ENCODE measurements at regions not wholly inside any gene's neighbourhood (a gene's known extent, or its start where the extent isn't known, plus 50 kb on each side); places are given as distances from the start of the nearest gene placed in this dataset.

DNA sequence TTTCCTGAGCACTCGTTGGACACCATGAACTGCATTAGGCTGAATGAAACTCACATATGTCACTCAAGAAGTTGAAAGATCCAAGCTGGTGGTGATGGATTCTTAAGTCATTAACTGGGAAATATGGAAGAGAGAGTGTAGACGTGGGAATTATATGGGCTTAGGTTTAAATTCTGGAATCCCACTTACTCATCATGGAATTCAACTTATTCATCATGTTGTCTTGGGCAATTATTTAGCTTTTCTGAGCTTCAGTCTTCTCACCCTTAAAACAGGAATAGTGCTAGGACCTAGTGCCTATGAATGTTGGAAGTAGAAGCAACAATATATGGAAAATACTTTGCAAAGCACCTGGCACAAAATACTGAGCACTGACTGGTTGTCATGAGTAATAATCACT, 292.4 kb upstream of the TBX3 start:
- no peak for TF ChIP-seq NFE2L2 (conservative IDR thresholded peaks at IDR 0.05; ENCODE audit: low read length)
- no peak for TF ChIP-seq ZC3H11A (IDR thresholded peaks at IDR 0.05)
- TF ChIP-seq ZFP36 (IDR thresholded peaks at IDR 0.05; ENCODE audit: borderline replicate concordance, partially characterized antibody) = no peak
- TF ChIP-seq POLR2A (IDR thresholded peaks at IDR 0.05; ENCODE audit: low read length) = no peak
- TF ChIP-seq, protein P1, sequence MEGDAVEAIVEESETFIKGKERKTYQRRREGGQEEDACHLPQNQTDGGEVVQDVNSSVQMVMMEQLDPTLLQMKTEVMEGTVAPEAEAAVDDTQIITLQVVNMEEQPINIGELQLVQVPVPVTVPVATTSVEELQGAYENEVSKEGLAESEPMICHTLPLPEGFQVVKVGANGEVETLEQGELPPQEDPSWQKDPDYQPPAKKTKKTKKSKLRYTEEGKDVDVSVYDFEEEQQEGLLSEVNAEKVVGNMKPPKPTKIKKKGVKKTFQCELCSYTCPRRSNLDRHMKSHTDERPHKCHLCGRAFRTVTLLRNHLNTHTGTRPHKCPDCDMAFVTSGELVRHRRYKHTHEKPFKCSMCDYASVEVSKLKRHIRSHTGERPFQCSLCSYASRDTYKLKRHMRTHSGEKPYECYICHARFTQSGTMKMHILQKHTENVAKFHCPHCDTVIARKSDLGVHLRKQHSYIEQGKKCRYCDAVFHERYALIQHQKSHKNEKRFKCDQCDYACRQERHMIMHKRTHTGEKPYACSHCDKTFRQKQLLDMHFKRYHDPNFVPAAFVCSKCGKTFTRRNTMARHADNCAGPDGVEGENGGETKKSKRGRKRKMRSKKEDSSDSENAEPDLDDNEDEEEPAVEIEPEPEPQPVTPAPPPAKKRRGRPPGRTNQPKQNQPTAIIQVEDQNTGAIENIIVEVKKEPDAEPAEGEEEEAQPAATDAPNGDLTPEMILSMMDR (IDR thresholded peaks at IDR 0.05) = no peak
- TF ChIP-seq RAD21 (conservative IDR thresholded peaks at IDR 0.05 in 1 of 2, IDR thresholded peaks at IDR 0.05 in 1 of 2) = no peak
- TF ChIP-seq, protein P2, sequence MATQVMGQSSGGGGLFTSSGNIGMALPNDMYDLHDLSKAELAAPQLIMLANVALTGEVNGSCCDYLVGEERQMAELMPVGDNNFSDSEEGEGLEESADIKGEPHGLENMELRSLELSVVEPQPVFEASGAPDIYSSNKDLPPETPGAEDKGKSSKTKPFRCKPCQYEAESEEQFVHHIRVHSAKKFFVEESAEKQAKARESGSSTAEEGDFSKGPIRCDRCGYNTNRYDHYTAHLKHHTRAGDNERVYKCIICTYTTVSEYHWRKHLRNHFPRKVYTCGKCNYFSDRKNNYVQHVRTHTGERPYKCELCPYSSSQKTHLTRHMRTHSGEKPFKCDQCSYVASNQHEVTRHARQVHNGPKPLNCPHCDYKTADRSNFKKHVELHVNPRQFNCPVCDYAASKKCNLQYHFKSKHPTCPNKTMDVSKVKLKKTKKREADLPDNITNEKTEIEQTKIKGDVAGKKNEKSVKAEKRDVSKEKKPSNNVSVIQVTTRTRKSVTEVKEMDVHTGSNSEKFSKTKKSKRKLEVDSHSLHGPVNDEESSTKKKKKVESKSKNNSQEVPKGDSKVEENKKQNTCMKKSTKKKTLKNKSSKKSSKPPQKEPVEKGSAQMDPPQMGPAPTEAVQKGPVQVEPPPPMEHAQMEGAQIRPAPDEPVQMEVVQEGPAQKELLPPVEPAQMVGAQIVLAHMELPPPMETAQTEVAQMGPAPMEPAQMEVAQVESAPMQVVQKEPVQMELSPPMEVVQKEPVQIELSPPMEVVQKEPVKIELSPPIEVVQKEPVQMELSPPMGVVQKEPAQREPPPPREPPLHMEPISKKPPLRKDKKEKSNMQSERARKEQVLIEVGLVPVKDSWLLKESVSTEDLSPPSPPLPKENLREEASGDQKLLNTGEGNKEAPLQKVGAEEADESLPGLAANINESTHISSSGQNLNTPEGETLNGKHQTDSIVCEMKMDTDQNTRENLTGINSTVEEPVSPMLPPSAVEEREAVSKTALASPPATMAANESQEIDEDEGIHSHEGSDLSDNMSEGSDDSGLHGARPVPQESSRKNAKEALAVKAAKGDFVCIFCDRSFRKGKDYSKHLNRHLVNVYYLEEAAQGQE (IDR thresholded peaks at IDR 0.05) = no peak
- no peak for TF ChIP-seq KDM1A (IDR thresholded peaks at IDR 0.05; ENCODE audit: low read depth)
- TF ChIP-seq SMC3 (IDR thresholded peaks at IDR 0.05) = no peak
- no peak for TF ChIP-seq MAFK (IDR thresholded peaks at IDR 0.05; ENCODE audit: partially characterized antibody)
- no peak for TF ChIP-seq RARB (CRISPR knock-in tag; IDR thresholded peaks at IDR 0.05)
- TF ChIP-seq EHF (CRISPR knock-in tag; IDR thresholded peaks at IDR 0.05) = no peak
- no peak for TF ChIP-seq CBX2 (IDR thresholded peaks at IDR 0.05; ENCODE audit: borderline replicate concordance, low read depth)
- no peak for TF ChIP-seq ZNF302 (CRISPR knock-in tag; IDR thresholded peaks at IDR 0.05)

Data from A549 (cell line).